NCI-H82 treated with DMSO at 0.1 percent for 48 hours (cell line): ENCODE measurements at regions not wholly inside any gene's neighbourhood (a gene's known extent, or its start where the extent isn't known, plus 50 kb on each side); places are given as distances from the start of the nearest gene placed in this dataset.

Experiments used
- DNase-seq: peaks from one replicate; lab custom pipeline; 2025; ENCODE audit not compliant: unreplicated experiment; lab: John Stamatoyannopoulos, UW

- DNase-seq: no peak
These were observed 63.3 kb upstream of the ZC3H11B start for GRCh38 chr1:219676012-219676765.

GRCh38 chr1:219670426-219671149 is 57.7 kb upstream of the ZC3H11B start:
- no peak for DNase-seq

DNA sequence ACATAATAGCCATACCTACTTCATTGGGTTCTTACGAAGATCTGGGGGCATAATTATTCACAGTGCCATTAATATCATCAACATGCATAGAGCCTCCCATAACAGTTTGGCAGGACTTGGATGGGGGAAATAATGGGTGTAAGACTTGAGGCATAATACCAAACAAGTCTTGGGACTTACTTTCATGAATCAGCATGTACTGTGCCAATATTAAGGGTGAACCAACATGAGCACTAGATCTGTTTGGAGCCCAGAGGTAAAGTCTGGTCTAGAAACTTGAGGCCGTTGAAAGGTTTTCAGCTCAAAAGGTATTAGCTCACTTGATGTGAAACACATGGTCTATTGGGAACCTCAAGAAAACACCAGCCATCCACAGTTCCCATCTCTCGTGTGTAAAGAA is 56.7 kb upstream of the ZC3H11B start:
- DNase-seq: no peak

DNA sequence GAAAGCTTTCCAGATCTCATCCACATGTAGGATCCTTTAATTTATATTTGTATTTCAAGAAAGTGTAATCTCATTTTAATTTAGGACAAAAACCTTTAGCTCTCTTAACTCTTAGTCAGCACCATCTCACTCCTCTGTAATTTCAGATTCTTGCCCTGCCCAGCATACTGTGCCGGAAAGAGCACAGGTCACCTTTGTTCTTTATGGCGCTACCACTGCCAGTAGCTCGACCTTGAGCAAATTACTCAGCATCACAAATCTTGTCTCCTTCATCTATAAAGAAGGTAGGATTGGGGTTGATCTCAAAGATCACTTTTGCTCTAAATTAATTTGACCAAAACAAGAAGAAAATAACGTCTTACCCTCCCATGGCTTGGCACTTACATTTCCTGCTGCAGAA is 56.1 kb upstream of the ZC3H11B start:
- DNase-seq: no peak

GRCh38 chr1:219668446-219668845 is 55.5 kb upstream of the ZC3H11B start:
- no peak for DNase-seq

- no peak for DNase-seq
These were observed 53.3 kb upstream of the ZC3H11B start for GRCh38 chr1:219666242-219666641.

DNA sequence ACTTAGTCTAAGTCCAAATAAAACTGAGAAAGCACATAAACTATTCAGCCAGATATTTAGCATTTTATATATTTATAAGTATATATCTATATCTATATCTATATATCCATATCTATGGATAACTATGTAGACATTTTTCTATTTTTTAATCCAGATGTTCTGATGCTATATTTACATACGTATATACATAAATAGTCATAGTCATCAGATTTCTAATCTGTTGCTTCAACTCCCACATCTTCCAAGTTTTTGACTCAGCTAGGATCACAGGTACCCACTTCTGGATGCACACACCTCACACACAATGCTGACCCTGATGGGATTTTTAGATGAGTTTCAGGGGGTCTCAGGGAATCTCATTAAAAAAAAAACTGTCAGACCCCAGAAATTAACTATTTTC is 52.2 kb upstream of the ZC3H11B start:
- DNase-seq: no peak

GRCh38 chr1:219664310-219665029 is 51.6 kb upstream of the ZC3H11B start:
- no peak for DNase-seq
